ENCODE measurements at regions not wholly inside any gene's neighbourhood (a gene's known extent, or its start where the extent isn't known, plus 50 kb on each side); places are given as distances from the start of the nearest gene placed in this dataset.

DNA sequence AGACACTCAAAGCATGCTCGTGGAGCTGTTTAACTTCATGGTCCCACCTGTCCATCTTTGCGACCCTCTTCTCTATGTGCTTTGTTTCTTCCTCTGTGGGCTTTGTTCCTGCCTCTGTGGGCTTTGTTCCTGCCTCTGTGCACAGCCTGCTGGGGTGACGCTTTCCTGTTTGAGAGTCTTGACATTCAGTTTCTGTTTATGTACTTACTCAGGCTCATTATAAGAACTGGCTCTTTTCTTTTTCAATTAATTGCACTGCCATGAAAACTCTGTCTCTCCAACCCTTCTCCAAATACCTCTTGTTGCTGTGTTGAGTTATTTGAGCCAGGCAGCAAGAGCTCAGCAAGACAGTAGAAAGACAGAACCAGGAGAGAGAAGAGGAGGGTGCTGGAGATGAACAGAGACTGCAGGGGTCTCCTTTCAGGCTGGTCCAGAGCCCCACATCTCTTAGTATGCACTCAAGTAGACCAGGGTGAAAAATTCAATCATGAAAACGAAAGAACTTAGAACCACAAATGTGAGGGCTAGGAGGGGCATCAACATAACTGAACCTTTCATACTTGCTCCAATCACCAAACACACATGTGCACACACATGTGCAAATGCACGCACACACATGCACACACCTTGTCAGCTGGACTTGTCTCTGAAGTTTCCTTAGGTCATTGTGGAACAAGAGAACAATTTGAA lies 88.3 kb upstream of the SGIP1 start:
- H3K4me3 ChIP-seq (ENCODE audit: low read depth, low read length), result no peak overlapping the region
- DNase-seq (ENCODE audit: low read depth), result peak; percentile 20
- TF ChIP-seq, protein P1, sequence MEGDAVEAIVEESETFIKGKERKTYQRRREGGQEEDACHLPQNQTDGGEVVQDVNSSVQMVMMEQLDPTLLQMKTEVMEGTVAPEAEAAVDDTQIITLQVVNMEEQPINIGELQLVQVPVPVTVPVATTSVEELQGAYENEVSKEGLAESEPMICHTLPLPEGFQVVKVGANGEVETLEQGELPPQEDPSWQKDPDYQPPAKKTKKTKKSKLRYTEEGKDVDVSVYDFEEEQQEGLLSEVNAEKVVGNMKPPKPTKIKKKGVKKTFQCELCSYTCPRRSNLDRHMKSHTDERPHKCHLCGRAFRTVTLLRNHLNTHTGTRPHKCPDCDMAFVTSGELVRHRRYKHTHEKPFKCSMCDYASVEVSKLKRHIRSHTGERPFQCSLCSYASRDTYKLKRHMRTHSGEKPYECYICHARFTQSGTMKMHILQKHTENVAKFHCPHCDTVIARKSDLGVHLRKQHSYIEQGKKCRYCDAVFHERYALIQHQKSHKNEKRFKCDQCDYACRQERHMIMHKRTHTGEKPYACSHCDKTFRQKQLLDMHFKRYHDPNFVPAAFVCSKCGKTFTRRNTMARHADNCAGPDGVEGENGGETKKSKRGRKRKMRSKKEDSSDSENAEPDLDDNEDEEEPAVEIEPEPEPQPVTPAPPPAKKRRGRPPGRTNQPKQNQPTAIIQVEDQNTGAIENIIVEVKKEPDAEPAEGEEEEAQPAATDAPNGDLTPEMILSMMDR (conservative IDR thresholded peaks at IDR 0.05; ENCODE audit: low read depth, low read length), result no peak

DNA sequence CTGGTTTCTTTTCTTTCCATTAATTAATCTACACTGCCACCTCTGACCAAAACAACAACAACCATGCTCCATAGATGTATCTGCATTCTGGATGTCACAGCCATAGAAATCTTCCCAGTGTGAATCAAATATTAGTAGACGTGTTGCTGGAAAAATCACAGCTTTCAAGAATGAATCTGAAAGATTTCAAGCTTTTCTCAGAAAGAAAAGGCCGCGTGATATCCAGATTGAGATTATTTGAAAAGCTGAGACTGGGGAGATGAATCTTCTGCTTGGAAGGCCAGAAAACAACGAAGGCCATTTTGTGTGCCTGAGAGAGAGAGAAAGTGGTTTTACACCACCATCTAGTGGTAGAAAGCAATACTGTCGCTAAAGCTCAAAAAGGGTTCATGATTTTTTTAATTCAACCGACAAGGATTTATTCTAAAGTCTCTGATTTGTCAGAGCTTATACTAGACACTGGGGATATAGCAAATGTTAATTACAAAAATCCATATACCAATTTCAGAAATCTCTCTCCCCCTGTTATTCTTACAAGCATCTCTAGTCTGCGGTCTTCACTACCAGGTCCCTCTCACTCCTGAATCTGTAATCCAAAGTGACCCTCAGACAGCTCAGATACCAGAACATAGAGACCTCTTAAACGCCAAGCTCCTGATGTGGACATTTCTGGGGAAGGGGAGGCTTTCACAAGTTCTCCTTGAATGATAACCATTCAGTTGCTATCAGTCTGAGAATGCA lies 87.5 kb upstream of the SGIP1 start:
- no peak overlapping the region for H3K4me3 ChIP-seq (ENCODE audit: low read depth, low read length)
- DNase-seq (ENCODE audit: low read depth), result peak; percentile 86
- TF ChIP-seq, protein P1 (conservative IDR thresholded peaks at IDR 0.05; ENCODE audit: low read depth, low read length), result peak; percentile 80

DNA sequence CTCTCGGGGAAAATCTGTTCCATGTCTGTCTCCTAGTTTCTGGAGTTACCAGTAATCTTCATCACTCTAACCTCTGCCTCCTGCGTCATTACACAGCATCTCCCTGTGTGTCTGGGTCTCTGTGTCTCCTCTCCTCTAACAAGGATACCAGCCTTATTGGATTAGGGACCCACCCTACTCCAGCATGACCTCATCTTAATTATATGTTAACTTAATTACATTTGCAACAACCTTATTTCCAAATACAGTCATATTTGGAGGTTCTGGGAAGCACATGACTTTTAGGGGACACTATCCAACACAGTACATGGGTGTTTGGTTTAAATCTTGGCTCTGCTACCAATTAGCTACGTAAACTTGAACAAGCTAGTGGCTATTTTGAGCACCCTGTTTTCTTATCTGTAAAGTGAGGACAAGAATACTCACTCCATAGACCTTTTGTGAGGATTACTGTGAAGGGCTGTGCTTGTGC lies 83.9 kb upstream of the SGIP1 start:
- TF ChIP-seq, protein P1 (conservative IDR thresholded peaks at IDR 0.05; ENCODE audit: low read depth, low read length), result no peak
- no peak for DNase-seq (ENCODE audit: low read depth)
- no peak overlapping the region for H3K4me3 ChIP-seq (ENCODE audit: low read depth, low read length)

DNA sequence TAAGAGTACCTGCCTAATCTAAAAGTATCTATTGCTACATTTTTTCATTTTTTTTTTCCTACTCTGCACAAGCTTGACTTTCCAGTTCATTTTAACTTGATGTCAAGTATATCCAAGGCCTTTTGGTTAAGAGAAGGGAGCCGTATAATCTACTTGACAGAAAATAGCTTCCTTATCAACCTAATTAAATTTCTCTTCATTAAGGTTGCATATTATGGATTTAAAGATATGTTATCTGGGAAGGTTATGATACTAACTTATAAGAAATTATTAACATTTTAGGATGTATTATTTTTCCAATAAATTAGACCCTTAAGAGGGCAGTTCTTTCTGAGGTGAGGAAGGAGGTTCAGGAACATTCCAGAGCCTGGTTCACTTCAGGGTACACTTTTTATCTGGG lies 83.1 kb upstream of the SGIP1 start:
- H3K4me3 ChIP-seq (ENCODE audit: low read depth, low read length), result no peak overlapping the region
- TF ChIP-seq, protein P1 (conservative IDR thresholded peaks at IDR 0.05; ENCODE audit: low read depth, low read length), result no peak
- no peak for DNase-seq (ENCODE audit: low read depth)

DNA sequence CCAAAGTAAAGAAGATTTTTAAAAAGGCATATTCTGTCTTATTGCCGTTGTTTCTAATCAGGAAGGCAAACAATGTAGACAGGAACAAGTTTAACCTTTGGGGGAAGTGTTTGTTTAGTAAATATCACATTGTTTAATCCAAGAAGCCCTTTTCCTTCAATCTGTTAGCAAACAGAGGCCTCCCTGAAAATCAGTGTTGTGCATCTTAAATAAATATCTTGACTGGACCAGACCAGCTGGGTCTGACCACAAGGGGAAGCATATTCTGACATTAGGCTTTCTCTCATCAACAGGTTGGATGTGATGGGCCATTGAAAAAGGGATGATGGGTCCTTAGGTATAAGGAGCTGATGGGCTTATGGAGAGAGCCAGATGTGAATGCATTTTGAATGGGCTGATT lies 81.8 kb upstream of the SGIP1 start:
- DNase-seq (ENCODE audit: low read depth), result peak; percentile 56
- H3K4me3 ChIP-seq (ENCODE audit: low read depth, low read length), result no peak overlapping the region
- TF ChIP-seq, protein P1 (conservative IDR thresholded peaks at IDR 0.05; ENCODE audit: low read depth, low read length), result peak; percentile 60

DNA sequence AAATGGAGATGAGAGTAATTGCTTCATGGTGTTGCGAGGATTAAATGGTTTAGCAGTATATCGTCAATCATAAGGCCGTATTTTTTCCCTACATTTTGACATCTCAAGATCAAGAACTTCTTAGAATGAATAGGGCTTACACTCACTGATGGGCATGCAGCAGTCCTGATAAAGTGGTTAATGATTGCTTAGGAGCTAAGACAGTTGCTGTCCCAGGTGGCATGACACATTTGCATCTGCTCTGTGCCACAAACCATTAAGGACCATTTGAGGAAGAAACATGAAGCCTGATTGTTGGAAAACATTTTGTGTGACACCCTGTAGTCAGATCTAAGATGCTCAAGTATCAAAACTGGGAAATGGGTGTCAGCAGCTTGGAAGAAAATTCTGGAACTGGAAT lies 81.0 kb upstream of the SGIP1 start:
- DNase-seq (ENCODE audit: low read depth), result no peak
- H3K4me3 ChIP-seq (ENCODE audit: low read depth, low read length), result no peak overlapping the region
- TF ChIP-seq, protein P1 (conservative IDR thresholded peaks at IDR 0.05; ENCODE audit: low read depth, low read length), result no peak
